ENCODE measurements at regions not wholly inside any gene's neighbourhood (a gene's known extent, or its start where the extent isn't known, plus 50 kb on each side); places are given as distances from the start of the nearest gene placed in this dataset.

GRCh38 chr21:24988941-24989340 lies 618.3 kb downstream of the MRPL39 start:
- TF ChIP-seq CTCF (IDR thresholded peaks at IDR 0.05; ENCODE audit: extremely low read depth, low read depth, low read length) = no peak
- Histone ChIP-seq H2AFZ (ENCODE audit: low read length) (no peak overlapping the region), H3K36me3 (ENCODE audit: insufficient read depth, low read length) (no peaks in the 10 kb centered on the region), H3K9me3 (ENCODE audit: low read depth, low read length) (no peaks in the 10 kb centered on the region), H3K4me2 (ENCODE audit: insufficient read depth, low read length) (no peak overlapping the region), H3K27me3 (ENCODE audit: insufficient read depth, low read length) (no peaks in the 10 kb centered on the region), H3K4me3 (ENCODE audit: insufficient read depth, low read length) (no peak overlapping the region), H3K27ac (ENCODE audit: low read depth, low read length) (no peak overlapping the region), H3K79me2 (ENCODE audit: insufficient read depth, low read length) (no peaks in the 10 kb centered on the region), H3K4me1 (ENCODE audit: insufficient read depth, low read length) (no peaks in the 10 kb centered on the region), H4K20me1 (ENCODE audit: insufficient read depth, low read length) (no peaks in the 10 kb centered on the region)
- no peak for DNase-seq (ENCODE audit: insufficient read length, low spot score, missing footprints)

- H3K4me2 ChIP-seq (ENCODE audit: insufficient read depth, low read length) = no peak overlapping the region
- no peak for DNase-seq (ENCODE audit: insufficient read length, low spot score, missing footprints)
- TF ChIP-seq CTCF (IDR thresholded peaks at IDR 0.05; ENCODE audit: extremely low read depth, low read depth, low read length) = no peak
- no peaks in the 10 kb centered on the region for H4K20me1 ChIP-seq (ENCODE audit: insufficient read depth, low read length)
- H3K27me3 ChIP-seq (ENCODE audit: insufficient read depth, low read length) = no peaks in the 10 kb centered on the region
- H3K36me3 ChIP-seq (ENCODE audit: insufficient read depth, low read length) = no peaks in the 10 kb centered on the region
- H2AFZ ChIP-seq (ENCODE audit: low read length) = no peak overlapping the region
- no peaks in the 10 kb centered on the region for H3K4me1 ChIP-seq (ENCODE audit: insufficient read depth, low read length)
- H3K79me2 ChIP-seq (ENCODE audit: insufficient read depth, low read length) = no peaks in the 10 kb centered on the region
- H3K4me3 ChIP-seq (ENCODE audit: insufficient read depth, low read length) = no peak overlapping the region
- no peaks in the 10 kb centered on the region for H3K9me3 ChIP-seq (ENCODE audit: low read depth, low read length)
- no peak overlapping the region for H3K27ac ChIP-seq (ENCODE audit: low read depth, low read length)
Measured at GRCh38 chr21:24976238-24976637, 631.0 kb downstream of the MRPL39 start.

GRCh38 chr21:24969068-24969467 lies 638.2 kb downstream of the MRPL39 start:
- Histone ChIP-seq H3K9me3 (ENCODE audit: low read depth, low read length) (no peaks in the 10 kb centered on the region), H3K36me3 (ENCODE audit: insufficient read depth, low read length) (no peaks in the 10 kb centered on the region), H3K4me1 (ENCODE audit: insufficient read depth, low read length) (no peaks in the 10 kb centered on the region), H3K4me3 (ENCODE audit: insufficient read depth, low read length) (no peak overlapping the region), H4K20me1 (ENCODE audit: insufficient read depth, low read length) (no peaks in the 10 kb centered on the region), H3K27me3 (ENCODE audit: insufficient read depth, low read length) (no peaks in the 10 kb centered on the region), H3K4me2 (ENCODE audit: insufficient read depth, low read length) (no peak overlapping the region), H2AFZ (ENCODE audit: low read length) (no peak overlapping the region), H3K79me2 (ENCODE audit: insufficient read depth, low read length) (no peaks in the 10 kb centered on the region), H3K27ac (ENCODE audit: low read depth, low read length) (no peak overlapping the region)
- DNase-seq (ENCODE audit: insufficient read length, low spot score, missing footprints) = no peak
- no peak for TF ChIP-seq CTCF (IDR thresholded peaks at IDR 0.05; ENCODE audit: extremely low read depth, low read depth, low read length)

- no peaks in the 10 kb centered on the region for H3K4me1 ChIP-seq (ENCODE audit: insufficient read depth, low read length)
- no peak for TF ChIP-seq CTCF (IDR thresholded peaks at IDR 0.05; ENCODE audit: extremely low read depth, low read depth, low read length)
- H3K4me3 ChIP-seq (ENCODE audit: insufficient read depth, low read length) = no peak overlapping the region
- no peaks in the 10 kb centered on the region for H3K79me2 ChIP-seq (ENCODE audit: insufficient read depth, low read length)
- H3K9me3 ChIP-seq (ENCODE audit: low read depth, low read length) = peaks cover 2% of the 10 kb centered on the region
- DNase-seq (ENCODE audit: insufficient read length, low spot score, missing footprints) = no peak
- no peaks in the 10 kb centered on the region for H4K20me1 ChIP-seq (ENCODE audit: insufficient read depth, low read length)
- no peak overlapping the region for H2AFZ ChIP-seq (ENCODE audit: low read length)
- no peak overlapping the region for H3K27ac ChIP-seq (ENCODE audit: low read depth, low read length)
- no peaks in the 10 kb centered on the region for H3K36me3 ChIP-seq (ENCODE audit: insufficient read depth, low read length)
- H3K27me3 ChIP-seq (ENCODE audit: insufficient read depth, low read length) = no peaks in the 10 kb centered on the region
- H3K4me2 ChIP-seq (ENCODE audit: insufficient read depth, low read length) = no peak overlapping the region
Measured at GRCh38 chr21:24955275-24955961, 651.9 kb downstream of the MRPL39 start.
